Gastrocnemius medialis (tissue), 4 donors: ENCODE measurements at regions not wholly inside any gene's neighbourhood (a gene's known extent, or its start where the extent isn't known, plus 50 kb on each side); places are given as distances from the start of the nearest gene placed in this dataset.

Source experiments
- CTCF ChIP-seq, 5 experiments: fragments of 450-650 bp in 3 of 5; fragments of 200-600 bp in 2 of 5; sonication (generic) in 2 of 5; IDR thresholded peaks in 4 of 5; conservative IDR thresholded peaks in 1 of 5; 1 replicate in 4 of 5; 2 replicates in 1 of 5; pipeline ENCODE4 v1.5.1; 2016 to 2019; ENCODE audit warnings: antibody characterized with exemption in 5 of 5, mild to moderate bottlenecking in 3 of 5, moderate library complexity in 3 of 5
- POLR2A ChIP-seq, 2 donors: fragments of 450-650 bp; IDR thresholded peaks; one replicate each; pipeline ENCODE4 v1.6.1; 2017; ENCODE audit warnings: antibody characterized with exemption in 2 of 2, mild to moderate bottlenecking in 2 of 2, moderate library complexity in 2 of 2

- TF ChIP-seq CTCF (IDR thresholded peaks at IDR 0.05 in 4 of 5, conservative IDR thresholded peaks at IDR 0.05 in 1 of 5) (no peak), POLR2A (IDR thresholded peaks at IDR 0.05) (no peak)
Observed at GRCh38 chr17:79458356-79458755, 152.5 kb downstream of the RBFOX3 start.
